Sigmoid colon (tissue), 4 donors: ENCODE measurements at regions not wholly inside any gene's neighbourhood (a gene's known extent, or its start where the extent isn't known, plus 50 kb on each side); places are given as distances from the start of the nearest gene placed in this dataset.

Source experiments
- CTCF ChIP-seq, 4 experiments: fragments of 450-650 bp in 3 of 4; fragments of 200-600 bp in 1 of 4; IDR thresholded peaks; one replicate each; pipeline ENCODE4 v1.5.1; 2016 to 2019; ENCODE audit warnings: antibody characterized with exemption in 4 of 4, mild to moderate bottlenecking in 3 of 4, moderate library complexity in 2 of 4
- EP300 ChIP-seq, 4 donors: sonication (generic); formaldehyde crosslinking; IDR thresholded peaks; one replicate each; pipeline ENCODE4 v1.6.1; 2017; ENCODE audit warnings: antibody characterized with exemption in 4 of 4
- POLR2A ChIP-seq, 2 donors: fragments of 450-650 bp; IDR thresholded peaks; one replicate each; pipeline ENCODE4 v1.6.1; 2016; ENCODE audit warnings: antibody characterized with exemption in 2 of 2, mild to moderate bottlenecking in 2 of 2, moderate library complexity in 2 of 2

- TF ChIP-seq CTCF (IDR thresholded peaks at IDR 0.05) (no peak), POLR2A (IDR thresholded peaks at IDR 0.05) (no peak), EP300 (IDR thresholded peaks at IDR 0.05) (no peak)
Observed at GRCh38 chr14:38420048-38420447, 164.2 kb upstream of the CLEC14A start.
